ENCODE measurements at regions not wholly inside any gene's neighbourhood (a gene's known extent, or its start where the extent isn't known, plus 50 kb on each side); places are given as distances from the start of the nearest gene placed in this dataset.

DNA sequence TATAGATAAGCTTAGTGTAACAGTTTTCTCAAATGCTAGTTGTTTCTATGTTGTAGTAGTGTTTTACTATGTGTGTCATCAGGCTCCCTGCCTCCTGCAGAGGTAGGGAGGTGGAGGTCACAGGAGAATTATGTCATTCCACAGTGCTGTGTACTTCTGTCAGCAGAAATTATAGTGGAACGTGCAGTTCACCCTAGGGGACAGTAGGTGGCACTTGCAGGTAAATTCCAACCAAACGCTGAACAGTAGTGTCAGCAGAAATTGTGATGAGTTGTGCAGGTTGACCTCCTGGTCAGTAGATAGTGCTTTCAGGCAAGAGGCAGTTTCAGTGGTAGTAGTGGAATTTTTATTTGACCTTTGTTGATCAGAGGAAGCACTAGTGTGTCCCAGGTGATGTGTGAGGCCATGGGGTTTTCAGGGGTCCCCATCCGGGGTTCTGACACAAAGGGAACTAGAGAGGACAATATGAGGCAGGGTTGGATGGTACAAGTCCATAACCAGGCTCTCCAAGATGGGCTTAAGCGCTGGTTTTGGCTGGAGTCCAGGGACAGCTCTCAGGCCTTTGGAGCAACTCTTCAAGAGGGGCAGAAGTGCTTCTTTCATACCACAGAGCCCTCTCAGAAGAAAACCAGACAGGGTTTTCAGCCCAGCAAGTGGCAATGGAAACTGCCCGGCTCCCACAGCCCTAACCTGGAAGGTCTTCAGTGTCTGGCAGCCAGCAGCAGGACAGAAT lies 402.9 kb downstream of the CYLC2 start:
- no peak overlapping the region for H2AFZ ChIP-seq (ENCODE audit: low read length)
- no peaks in the 10 kb centered on the region for H3K79me2 ChIP-seq (ENCODE audit: insufficient read depth, low read depth, low read length)
- H3K4me3 ChIP-seq (ENCODE audit: low read depth, low read length, poor library complexity, severe bottlenecking): no peak overlapping the region
- DNase-seq (ENCODE audit: low spot score): peak; percentile 31
- no peak for TF ChIP-seq EZH2phosphoT487 (IDR thresholded peaks at IDR 0.05; ENCODE audit: borderline replicate concordance, low read depth, low read length)
- TF ChIP-seq, protein P1, sequence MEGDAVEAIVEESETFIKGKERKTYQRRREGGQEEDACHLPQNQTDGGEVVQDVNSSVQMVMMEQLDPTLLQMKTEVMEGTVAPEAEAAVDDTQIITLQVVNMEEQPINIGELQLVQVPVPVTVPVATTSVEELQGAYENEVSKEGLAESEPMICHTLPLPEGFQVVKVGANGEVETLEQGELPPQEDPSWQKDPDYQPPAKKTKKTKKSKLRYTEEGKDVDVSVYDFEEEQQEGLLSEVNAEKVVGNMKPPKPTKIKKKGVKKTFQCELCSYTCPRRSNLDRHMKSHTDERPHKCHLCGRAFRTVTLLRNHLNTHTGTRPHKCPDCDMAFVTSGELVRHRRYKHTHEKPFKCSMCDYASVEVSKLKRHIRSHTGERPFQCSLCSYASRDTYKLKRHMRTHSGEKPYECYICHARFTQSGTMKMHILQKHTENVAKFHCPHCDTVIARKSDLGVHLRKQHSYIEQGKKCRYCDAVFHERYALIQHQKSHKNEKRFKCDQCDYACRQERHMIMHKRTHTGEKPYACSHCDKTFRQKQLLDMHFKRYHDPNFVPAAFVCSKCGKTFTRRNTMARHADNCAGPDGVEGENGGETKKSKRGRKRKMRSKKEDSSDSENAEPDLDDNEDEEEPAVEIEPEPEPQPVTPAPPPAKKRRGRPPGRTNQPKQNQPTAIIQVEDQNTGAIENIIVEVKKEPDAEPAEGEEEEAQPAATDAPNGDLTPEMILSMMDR (conservative IDR thresholded peaks at IDR 0.05; ENCODE audit: low read length): peak; percentile 79
- H3K4me2 ChIP-seq (ENCODE audit: low read length): no peak overlapping the region
- no peaks in the 10 kb centered on the region for H3K9me2 ChIP-seq (ENCODE audit: insufficient read depth, low read length)
- intact Hi-C loops (cut with micrococcal nuclease; ENCODE audit: unreplicated experiment): loop anchor here (5.0 to 10.0 kb wide), 2 partner anchors 987 to 1344 kb away; no protein-coding TSS in a partner anchor
- H4K20me1 ChIP-seq (ENCODE audit: insufficient read depth, low read length): no peaks in the 10 kb centered on the region
- POLR2A ChIA-PET: no interaction called here
- no TSS peak for BruUV-seq (replicated peaks)
- no peak overlapping the region for H3K27ac ChIP-seq (ENCODE audit: low read depth, low read length, poor library complexity, severe bottlenecking)
- no peaks in the 10 kb centered on the region for H3K36me3 ChIP-seq (ENCODE audit: insufficient read depth, low read length)
- no peaks in the 10 kb centered on the region for H3K9me3 ChIP-seq (ENCODE audit: low read length)
- H3K4me1 ChIP-seq (ENCODE audit: insufficient read depth, low read length, poor library complexity, severe bottlenecking): no peaks in the 10 kb centered on the region
- CTCF ChIA-PET (ENCODE audit: unreplicated experiment): no interaction called here

GRCh38 chr9:103399535-103399934 lies 404.4 kb downstream of the CYLC2 start:
- H3K36me3 ChIP-seq (ENCODE audit: insufficient read depth, low read length): no peaks in the 10 kb centered on the region
- H3K9me2 ChIP-seq (ENCODE audit: insufficient read depth, low read length): no peaks in the 10 kb centered on the region
- no peak for DNase-seq (ENCODE audit: low spot score)
- H3K4me1 ChIP-seq (ENCODE audit: insufficient read depth, low read length, poor library complexity, severe bottlenecking): no peaks in the 10 kb centered on the region
- no peak overlapping the region for H3K27ac ChIP-seq (ENCODE audit: low read depth, low read length, poor library complexity, severe bottlenecking)
- intact Hi-C loops (cut with micrococcal nuclease; ENCODE audit: unreplicated experiment): loop anchor here (5.0 to 10.0 kb wide), 2 partner anchors 985 to 1343 kb away; no protein-coding TSS in a partner anchor
- BruUV-seq (replicated peaks): no TSS peak
- H2AFZ ChIP-seq (ENCODE audit: low read length): no peak overlapping the region
- ChIA-PET POLR2A (no interaction called here), CTCF (ENCODE audit: unreplicated experiment) (no interaction called here)
- no peak overlapping the region for H3K4me3 ChIP-seq (ENCODE audit: low read depth, low read length, poor library complexity, severe bottlenecking)
- no peak overlapping the region for H3K4me2 ChIP-seq (ENCODE audit: low read length)
- no peak for TF ChIP-seq EZH2phosphoT487 (IDR thresholded peaks at IDR 0.05; ENCODE audit: borderline replicate concordance, low read depth, low read length)
- TF ChIP-seq, protein P1 (conservative IDR thresholded peaks at IDR 0.05; ENCODE audit: low read length): no peak
- H3K9me3 ChIP-seq (ENCODE audit: low read length): no peaks in the 10 kb centered on the region
- no peaks in the 10 kb centered on the region for H3K79me2 ChIP-seq (ENCODE audit: insufficient read depth, low read depth, low read length)
- H4K20me1 ChIP-seq (ENCODE audit: insufficient read depth, low read length): no peaks in the 10 kb centered on the region

GRCh38 chr9:103407260-103407659 lies 412.1 kb downstream of the CYLC2 start:
- Histone ChIP-seq H3K9me3 (ENCODE audit: low read length) (no peaks in the 10 kb centered on the region), H3K36me3 (ENCODE audit: insufficient read depth, low read length) (no peaks in the 10 kb centered on the region), H4K20me1 (ENCODE audit: insufficient read depth, low read length) (no peaks in the 10 kb centered on the region; the same call in 1 of the 2 replicates), H3K4me3 (ENCODE audit: low read depth, low read length, poor library complexity, severe bottlenecking) (no peak overlapping the region), H3K9me2 (ENCODE audit: insufficient read depth, low read length) (no peaks in the 10 kb centered on the region), H3K4me1 (ENCODE audit: insufficient read depth, low read length, poor library complexity, severe bottlenecking) (no peaks in the 10 kb centered on the region), H3K4me2 (ENCODE audit: low read length) (no peak overlapping the region), H3K79me2 (ENCODE audit: insufficient read depth, low read depth, low read length) (no peaks in the 10 kb centered on the region), H2AFZ (ENCODE audit: low read length) (no peak overlapping the region), H3K27ac (ENCODE audit: low read depth, low read length, poor library complexity, severe bottlenecking) (no peak overlapping the region)
- intact Hi-C loops (cut with micrococcal nuclease; ENCODE audit: unreplicated experiment): no loop called here
- DNase-seq (ENCODE audit: low spot score): no peak
- BruUV-seq (replicated peaks): no TSS peak
- no peak for TF ChIP-seq EZH2phosphoT487 (IDR thresholded peaks at IDR 0.05; ENCODE audit: borderline replicate concordance, low read depth, low read length)
- TF ChIP-seq, protein P1 (conservative IDR thresholded peaks at IDR 0.05; ENCODE audit: low read length): no peak
- POLR2A ChIA-PET: no interaction called here
- CTCF ChIA-PET (ENCODE audit: unreplicated experiment): no interaction called here

Measured in OCI-LY7 (cell line).